Glutamatergic neuron (in vitro differentiated cells): ENCODE measurements at regions not wholly inside any gene's neighbourhood (a gene's known extent, or its start where the extent isn't known, plus 50 kb on each side); places are given as distances from the start of the nearest gene placed in this dataset.

Experiments
- DNase-seq: peaks from one replicate; pipeline ENCODE4 v3.0.0; 2022
- H3K27ac Mint-ChIP-seq: one replicate; pipeline ENCODE4 v1.8.0; 2020; ENCODE audit warnings: mild to moderate bottlenecking, mixed read lengths, inconsistent platforms; ENCODE audit not compliant: unreplicated experiment
- H3K27me3 Mint-ChIP-seq: one replicate; pipeline ENCODE4 v1.8.0; 2020; ENCODE audit warnings: mild to moderate bottlenecking, moderate library complexity, mixed read lengths, inconsistent platforms; ENCODE audit not compliant: unreplicated experiment
- H3K36me3 Mint-ChIP-seq: one replicate; pipeline ENCODE4 v1.8.0; 2020; ENCODE audit warnings: mild to moderate bottlenecking, mixed read lengths, inconsistent platforms; ENCODE audit not compliant: unreplicated experiment
- H3K4me1 Mint-ChIP-seq: one replicate; pipeline ENCODE4 v1.8.0; 2020; ENCODE audit warnings: mild to moderate bottlenecking, low read depth, mixed read lengths, inconsistent platforms; ENCODE audit not compliant: unreplicated experiment
- H3K4me3 Mint-ChIP-seq: one replicate; pipeline ENCODE4 v1.8.0; 2020; ENCODE audit warnings: mild to moderate bottlenecking, mixed read lengths, inconsistent platforms; ENCODE audit not compliant: unreplicated experiment
- H3K9me3 Mint-ChIP-seq: one replicate; pipeline ENCODE4 v1.8.0; 2020; ENCODE audit warnings: mild to moderate bottlenecking, moderate library complexity, mixed read lengths, inconsistent platforms; ENCODE audit not compliant: unreplicated experiment
- TF ChIP-seq, protein P1 (sequence below): fragments of 200-600 bp; sonication (generic); IDR thresholded peaks from one replicate; pipeline ENCODE4 v1.5.0; 2021; ENCODE audit not compliant: partially characterized antibody, unreplicated experiment

- DNase-seq: no peak
- peaks cover 3% of the 10 kb centered on the region for H3K4me1 Mint-ChIP-seq
- H3K36me3 Mint-ChIP-seq: no peaks in the 10 kb centered on the region
- no peaks in the 10 kb centered on the region for H3K27me3 Mint-ChIP-seq
- no peak overlapping the region for H3K4me3 Mint-ChIP-seq
- TF ChIP-seq, protein P1, sequence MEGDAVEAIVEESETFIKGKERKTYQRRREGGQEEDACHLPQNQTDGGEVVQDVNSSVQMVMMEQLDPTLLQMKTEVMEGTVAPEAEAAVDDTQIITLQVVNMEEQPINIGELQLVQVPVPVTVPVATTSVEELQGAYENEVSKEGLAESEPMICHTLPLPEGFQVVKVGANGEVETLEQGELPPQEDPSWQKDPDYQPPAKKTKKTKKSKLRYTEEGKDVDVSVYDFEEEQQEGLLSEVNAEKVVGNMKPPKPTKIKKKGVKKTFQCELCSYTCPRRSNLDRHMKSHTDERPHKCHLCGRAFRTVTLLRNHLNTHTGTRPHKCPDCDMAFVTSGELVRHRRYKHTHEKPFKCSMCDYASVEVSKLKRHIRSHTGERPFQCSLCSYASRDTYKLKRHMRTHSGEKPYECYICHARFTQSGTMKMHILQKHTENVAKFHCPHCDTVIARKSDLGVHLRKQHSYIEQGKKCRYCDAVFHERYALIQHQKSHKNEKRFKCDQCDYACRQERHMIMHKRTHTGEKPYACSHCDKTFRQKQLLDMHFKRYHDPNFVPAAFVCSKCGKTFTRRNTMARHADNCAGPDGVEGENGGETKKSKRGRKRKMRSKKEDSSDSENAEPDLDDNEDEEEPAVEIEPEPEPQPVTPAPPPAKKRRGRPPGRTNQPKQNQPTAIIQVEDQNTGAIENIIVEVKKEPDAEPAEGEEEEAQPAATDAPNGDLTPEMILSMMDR: no peak
- no peak overlapping the region for H3K27ac Mint-ChIP-seq
- no peaks in the 10 kb centered on the region for H3K9me3 Mint-ChIP-seq
These were observed 502.9 kb upstream of the ZEB2 start for GRCh38 chr2:145022666-145023333.

DNA sequence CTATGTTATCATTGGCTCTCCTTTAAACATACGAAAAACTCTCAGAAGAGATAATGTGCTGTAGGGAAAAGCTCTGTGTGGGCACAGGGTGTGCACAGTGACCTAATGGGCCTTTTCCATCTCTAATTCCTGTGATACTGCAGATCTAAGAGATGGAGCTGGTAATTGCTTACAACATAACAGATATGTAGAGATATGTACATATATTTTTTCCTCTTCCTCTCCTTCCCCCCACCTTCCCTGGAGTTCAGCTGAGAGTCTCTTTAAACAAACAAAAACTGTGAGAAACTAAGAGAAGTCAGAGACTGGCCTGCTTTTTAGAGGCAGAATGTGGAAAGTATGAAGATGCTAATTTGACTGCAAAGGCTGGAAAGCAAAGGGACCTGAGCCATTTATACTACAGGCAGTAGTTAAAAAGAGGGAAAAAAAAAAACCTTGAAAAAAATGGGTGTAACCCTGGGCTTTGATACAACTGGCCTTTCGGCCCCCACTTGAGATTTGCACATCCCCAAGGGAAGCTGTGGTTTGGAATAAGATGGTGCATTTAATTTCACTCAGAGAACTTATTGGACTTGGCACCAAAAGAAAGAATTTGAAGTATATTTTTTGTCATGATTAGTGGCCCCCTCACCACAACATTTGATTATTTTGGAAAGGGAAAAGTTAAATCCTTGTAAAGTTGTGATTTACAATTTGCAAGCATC is 502.2 kb upstream of the ZEB2 start:
- no peaks in the 10 kb centered on the region for H3K36me3 Mint-ChIP-seq
- no peak for DNase-seq
- no peaks in the 10 kb centered on the region for H3K27me3 Mint-ChIP-seq
- no peaks in the 10 kb centered on the region for H3K9me3 Mint-ChIP-seq
- TF ChIP-seq, protein P1: no peak
- H3K4me3 Mint-ChIP-seq: no peak overlapping the region
- H3K27ac Mint-ChIP-seq: no peak overlapping the region
- peaks cover under 1% of the 10 kb centered on the region for H3K4me1 Mint-ChIP-seq

- no peak for DNase-seq
- no peak overlapping the region for H3K4me3 Mint-ChIP-seq
- H3K27me3 Mint-ChIP-seq: no peaks in the 10 kb centered on the region
- H3K36me3 Mint-ChIP-seq: no peaks in the 10 kb centered on the region
- peaks cover 2% of the 10 kb centered on the region for H3K9me3 Mint-ChIP-seq
- TF ChIP-seq, protein P1: no peak
- H3K4me1 Mint-ChIP-seq: no peaks in the 10 kb centered on the region
- no peak overlapping the region for H3K27ac Mint-ChIP-seq
These were observed 500.8 kb upstream of the ZEB2 start for GRCh38 chr2:145020694-145021093.

DNA sequence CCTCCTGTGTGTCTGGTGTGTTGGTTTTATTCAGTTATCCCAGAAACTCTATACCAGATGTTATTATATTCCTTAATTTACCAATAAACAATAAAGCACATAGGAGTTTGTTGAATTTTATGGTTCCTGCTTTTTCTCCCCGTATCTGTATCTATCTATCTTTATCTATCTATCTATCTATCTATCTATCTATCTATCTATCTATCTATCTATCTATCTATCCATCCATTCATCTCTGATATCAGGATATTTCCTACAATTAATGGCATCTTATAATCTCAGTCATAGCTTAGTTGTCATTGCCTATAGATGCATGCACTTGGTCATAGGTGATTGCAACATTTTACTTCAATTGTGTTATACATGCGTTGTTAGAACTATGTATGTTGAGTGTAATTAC is 500.2 kb upstream of the ZEB2 start:
- Mint-ChIP-seq H3K27me3 (no peaks in the 10 kb centered on the region), H3K4me3 (no peak overlapping the region), H3K36me3 (no peaks in the 10 kb centered on the region), H3K4me1 (no peaks in the 10 kb centered on the region), H3K27ac (no peak overlapping the region), H3K9me3 (peaks cover 2% of the 10 kb centered on the region)
- TF ChIP-seq, protein P1: no peak
- no peak for DNase-seq

DNA sequence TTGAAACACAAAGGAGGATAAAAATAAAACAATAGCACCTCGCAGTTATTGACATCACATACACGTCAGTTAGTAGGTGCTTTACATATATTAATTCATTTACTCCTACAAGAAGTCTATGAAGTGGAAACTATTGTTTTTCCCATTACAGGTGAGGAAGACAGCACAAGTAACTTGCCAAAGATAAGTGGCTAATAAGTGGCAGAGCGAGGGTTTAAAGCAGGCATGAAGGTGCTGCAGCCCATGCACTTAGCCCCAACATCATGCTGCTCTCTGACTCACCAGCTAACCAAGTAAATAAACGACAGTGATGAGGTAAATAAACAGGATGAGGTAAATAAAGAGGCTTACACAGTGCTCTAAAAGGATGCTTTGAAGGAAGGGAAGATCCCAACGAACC is 498.6 kb upstream of the ZEB2 start:
- H3K27ac Mint-ChIP-seq: no peak overlapping the region
- H3K4me3 Mint-ChIP-seq: no peak overlapping the region
- TF ChIP-seq, protein P1: no peak
- no peaks in the 10 kb centered on the region for H3K27me3 Mint-ChIP-seq
- no peaks in the 10 kb centered on the region for H3K36me3 Mint-ChIP-seq
- no peaks in the 10 kb centered on the region for H3K4me1 Mint-ChIP-seq
- peaks cover 2% of the 10 kb centered on the region for H3K9me3 Mint-ChIP-seq
- DNase-seq: no peak
